PFSK-1 (cell line): ENCODE measurements at regions not wholly inside any gene's neighbourhood (a gene's known extent, or its start where the extent isn't known, plus 50 kb on each side); places are given as distances from the start of the nearest gene placed in this dataset.

Source experiments
- FOXP2 ChIP-seq: optimal IDR thresholded peaks from 2 replicates; pipeline ENCODE3; 2011; ENCODE audit warnings: borderline replicate concordance, control low read depth, inconsistent platforms; ENCODE audit not compliant: insufficient read depth; ENCODE audit errors: extremely low read length, extremely low read depth
- POLR2AphosphoS5 ChIP-seq: IDR thresholded peaks from 2 replicates; pipeline ENCODE4 v1.6.1; 2012; ENCODE audit warnings: low read depth, mild to moderate bottlenecking, control low read depth, low read length, moderate library complexity
- SIN3A ChIP-seq: IDR thresholded peaks from 2 replicates; pipeline ENCODE4 v1.6.1; 2012; ENCODE audit warnings: mild to moderate bottlenecking, low read length, moderate library complexity, borderline replicate concordance; ENCODE audit not compliant: insufficient read depth
- TAF1 ChIP-seq: IDR thresholded peaks from 2 replicates; pipeline ENCODE4 v1.6.1; 2012; ENCODE audit warnings: low read length, control low read depth, borderline replicate concordance; ENCODE audit not compliant: insufficient read depth
- TF ChIP-seq, protein P1 (sequence below), 2 experiments: IDR thresholded peaks; 2 replicates each; pipeline versions ENCODE4 v1.6.1 to v1.8.0; 2011 to 2012; ENCODE audit warnings: low read depth in 2 of 2, low read length in 2 of 2, control low read depth in 1 of 2, inconsistent platforms in 1 of 2, mild to moderate bottlenecking in 1 of 2, moderate library complexity in 1 of 2; ENCODE audit not compliant: insufficient read depth in 1 of 2

DNA sequence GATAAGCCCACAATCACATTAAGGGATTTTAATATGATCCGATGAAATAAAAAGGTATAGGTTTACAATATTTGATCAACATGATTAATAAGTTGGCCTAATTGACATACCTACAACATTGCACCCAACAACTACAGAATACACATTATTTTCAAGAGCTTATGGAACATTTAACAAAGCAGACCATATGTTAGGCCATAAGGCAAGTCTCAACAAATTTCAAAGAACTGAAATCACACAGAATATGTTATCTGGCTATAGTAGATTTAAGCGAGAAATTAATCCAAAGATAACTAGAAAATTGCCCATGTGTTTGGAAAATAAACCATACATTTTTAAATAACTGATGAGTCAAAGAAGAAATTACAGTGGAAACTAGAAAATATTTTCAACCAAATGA lies 126.0 kb upstream of the KCNG1 start:
- TF ChIP-seq, protein P1, sequence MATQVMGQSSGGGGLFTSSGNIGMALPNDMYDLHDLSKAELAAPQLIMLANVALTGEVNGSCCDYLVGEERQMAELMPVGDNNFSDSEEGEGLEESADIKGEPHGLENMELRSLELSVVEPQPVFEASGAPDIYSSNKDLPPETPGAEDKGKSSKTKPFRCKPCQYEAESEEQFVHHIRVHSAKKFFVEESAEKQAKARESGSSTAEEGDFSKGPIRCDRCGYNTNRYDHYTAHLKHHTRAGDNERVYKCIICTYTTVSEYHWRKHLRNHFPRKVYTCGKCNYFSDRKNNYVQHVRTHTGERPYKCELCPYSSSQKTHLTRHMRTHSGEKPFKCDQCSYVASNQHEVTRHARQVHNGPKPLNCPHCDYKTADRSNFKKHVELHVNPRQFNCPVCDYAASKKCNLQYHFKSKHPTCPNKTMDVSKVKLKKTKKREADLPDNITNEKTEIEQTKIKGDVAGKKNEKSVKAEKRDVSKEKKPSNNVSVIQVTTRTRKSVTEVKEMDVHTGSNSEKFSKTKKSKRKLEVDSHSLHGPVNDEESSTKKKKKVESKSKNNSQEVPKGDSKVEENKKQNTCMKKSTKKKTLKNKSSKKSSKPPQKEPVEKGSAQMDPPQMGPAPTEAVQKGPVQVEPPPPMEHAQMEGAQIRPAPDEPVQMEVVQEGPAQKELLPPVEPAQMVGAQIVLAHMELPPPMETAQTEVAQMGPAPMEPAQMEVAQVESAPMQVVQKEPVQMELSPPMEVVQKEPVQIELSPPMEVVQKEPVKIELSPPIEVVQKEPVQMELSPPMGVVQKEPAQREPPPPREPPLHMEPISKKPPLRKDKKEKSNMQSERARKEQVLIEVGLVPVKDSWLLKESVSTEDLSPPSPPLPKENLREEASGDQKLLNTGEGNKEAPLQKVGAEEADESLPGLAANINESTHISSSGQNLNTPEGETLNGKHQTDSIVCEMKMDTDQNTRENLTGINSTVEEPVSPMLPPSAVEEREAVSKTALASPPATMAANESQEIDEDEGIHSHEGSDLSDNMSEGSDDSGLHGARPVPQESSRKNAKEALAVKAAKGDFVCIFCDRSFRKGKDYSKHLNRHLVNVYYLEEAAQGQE (IDR thresholded peaks at IDR 0.05; ENCODE audit: insufficient read depth in 1 of 2, low read depth in 2 of 2, low read length in 2 of 2): no peak
- TF ChIP-seq FOXP2 (no peak), SIN3A (no peak), POLR2AphosphoS5 (no peak), TAF1 (no peak)

DNA sequence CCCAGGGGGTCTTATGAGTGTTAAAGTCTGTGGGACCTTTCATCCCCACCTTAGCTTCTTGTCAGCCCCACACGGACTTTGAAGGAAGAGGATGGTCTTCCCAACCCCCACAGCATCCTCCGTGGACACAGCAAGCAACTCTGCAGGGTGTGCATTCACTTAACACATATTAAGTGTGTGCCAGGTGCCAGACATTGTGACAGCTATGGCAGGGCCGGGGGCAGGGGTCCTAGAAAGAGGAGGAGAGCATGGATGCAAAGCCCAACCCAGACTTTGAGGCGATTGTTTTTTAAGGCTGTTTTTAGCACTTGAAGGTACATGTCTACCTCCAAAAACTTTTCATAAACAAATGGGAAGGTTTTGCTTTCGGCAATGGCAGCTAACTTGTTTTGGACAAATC lies 121.6 kb upstream of the KCNG1 start:
- TF ChIP-seq SIN3A: no peak
- TF ChIP-seq, protein P1 (IDR thresholded peaks at IDR 0.05; ENCODE audit: insufficient read depth in 1 of 2, low read depth in 2 of 2, low read length in 2 of 2): no peak
- TF ChIP-seq TAF1: no peak
- TF ChIP-seq POLR2AphosphoS5: no peak
- no peak for TF ChIP-seq FOXP2

DNA sequence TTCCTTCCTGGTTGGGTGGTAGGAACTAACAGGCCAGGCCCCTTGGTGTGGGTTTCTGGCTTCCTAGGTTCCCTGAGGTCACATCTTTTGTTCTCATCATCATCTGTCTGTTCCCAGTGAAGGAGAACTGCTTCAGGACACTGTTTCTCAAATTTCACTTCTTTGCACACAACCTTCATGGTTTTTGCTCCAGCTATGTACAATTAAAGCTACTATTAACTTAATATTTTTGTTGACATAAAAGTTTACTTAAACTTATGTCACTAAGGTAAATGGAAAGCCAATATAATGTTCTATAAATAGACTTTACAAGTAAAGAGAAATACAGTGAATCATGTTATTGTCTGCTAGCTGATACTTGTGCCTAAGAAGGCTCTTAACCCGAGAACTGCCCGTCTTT lies 120.7 kb upstream of the KCNG1 start:
- TF ChIP-seq SIN3A: no peak
- TF ChIP-seq TAF1: no peak
- TF ChIP-seq, protein P1 (IDR thresholded peaks at IDR 0.05; ENCODE audit: insufficient read depth in 1 of 2, low read depth in 2 of 2, low read length in 2 of 2): no peak
- no peak for TF ChIP-seq POLR2AphosphoS5
- TF ChIP-seq FOXP2: no peak

DNA sequence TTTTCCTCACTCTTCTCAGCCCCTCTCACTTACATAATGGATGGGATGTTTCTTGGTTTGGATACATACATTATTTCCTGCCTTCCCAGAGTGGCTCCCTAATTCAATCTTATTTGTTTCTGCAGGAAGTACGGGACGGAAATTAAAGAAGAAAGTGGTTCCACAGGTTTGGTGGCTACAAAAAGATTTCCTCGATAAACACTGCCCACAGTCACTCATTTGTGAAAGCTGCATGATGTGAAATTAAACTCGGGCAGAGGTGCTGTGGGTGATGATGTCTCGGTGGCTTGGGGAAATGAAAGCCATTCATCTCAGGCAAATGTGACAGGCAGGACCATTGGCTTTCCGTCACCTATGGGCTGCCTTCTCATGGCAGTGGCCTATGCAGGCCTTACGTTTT lies 119.5 kb upstream of the KCNG1 start:
- TF ChIP-seq TAF1: no peak
- TF ChIP-seq POLR2AphosphoS5: no peak
- TF ChIP-seq FOXP2: no peak
- TF ChIP-seq, protein P1 (IDR thresholded peaks at IDR 0.05; ENCODE audit: insufficient read depth in 1 of 2, low read depth in 2 of 2, low read length in 2 of 2): no peak
- no peak for TF ChIP-seq SIN3A

DNA sequence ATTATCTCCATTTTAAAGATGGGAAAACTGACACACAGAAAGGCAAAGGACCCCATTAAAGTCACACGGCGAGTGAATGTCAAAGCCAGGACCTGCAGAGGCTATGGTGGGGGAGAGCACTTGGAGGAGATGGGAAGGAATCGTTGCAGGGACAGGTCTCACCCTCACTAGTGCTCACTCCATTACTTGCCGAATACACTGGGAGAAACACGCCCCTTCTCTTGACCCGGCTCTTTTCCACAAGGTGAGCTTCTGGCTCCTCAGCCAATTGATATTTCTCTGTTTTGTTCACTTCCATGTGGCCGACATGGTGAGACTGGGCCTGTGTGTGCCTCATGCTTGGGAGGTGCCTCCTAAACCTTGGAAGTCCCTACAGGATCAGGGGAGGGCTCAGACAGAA lies 117.8 kb upstream of the KCNG1 start:
- TF ChIP-seq SIN3A (no peak), FOXP2 (no peak)
